SK-N-SH (cell line): ENCODE measurements at regions not wholly inside any gene's neighbourhood (a gene's known extent, or its start where the extent isn't known, plus 50 kb on each side); places are given as distances from the start of the nearest gene placed in this dataset.
A peak's percentile ranks its signal among the peaks of the same experiment; 100 is the strongest.

ENCODE experiments used
- CTCF ChIA-PET: fragments of 300-600, 350-600 bp; formaldehyde crosslinking; extraction: SDS; loops from one replicate; lab custom pipeline; 2021; lab: Yijun Ruan, JAX
- POLR2A ChIA-PET: fragments of 350-600 bp; sonication (Branson Sonifier 250); formaldehyde crosslinking; extraction: SDS; loops from one replicate; lab custom pipeline; 2020; ENCODE audit warnings: antibody characterized with exemption, inconsistent platforms; lab: Yijun Ruan, JAX
- DNase-seq: peaks from one replicate; pipeline ENCODE4 v3.0.0; 2012
- H2AFZ ChIP-seq: fragments of 200-600 bp; sonication (generic); 2 replicates; pipeline ENCODE4 v1.8.1; 2016; ENCODE audit warnings: antibody characterized with exemption, mild to moderate bottlenecking, low read depth
- H3F3A ChIP-seq: fragments of 200-600 bp; sonication (generic); replicated peaks from 2 replicates; pipeline ENCODE3; 2016; ENCODE audit warnings: antibody characterized with exemption, mild to moderate bottlenecking; ENCODE audit not compliant: insufficient read depth
- H3K27ac ChIP-seq, 2 experiments: fragments of 200-500 bp in 1 of 2; fragments of 200-600 bp in 1 of 2; sonication (Bioruptor generic) in 1 of 2; sonication (generic), shearing (Covaris generic) in 1 of 2; 2 replicates each; pipeline versions ENCODE4 v1.5.1 to v1.6.1; 2014 to 2016; ENCODE audit warnings: low read depth in 2 of 2, inconsistent platforms in 1 of 2, low read length in 1 of 2, mild to moderate bottlenecking in 1 of 2, mixed read lengths in 1 of 2
- H3K27me3 ChIP-seq: fragments of 200-600 bp; sonication (generic), shearing (Covaris generic); 2 replicates; pipeline ENCODE4 v1.6.1; 2016; ENCODE audit warnings: mixed run types; ENCODE audit not compliant: insufficient read depth
- H3K36me3 ChIP-seq, 2 experiments: fragments of 200-500 bp in 1 of 2; fragments of 200-600 bp in 1 of 2; sonication (Bioruptor generic) in 1 of 2; sonication (generic) in 1 of 2; replicated peaks in 1 of 2; 2 replicates each; pipeline versions ENCODE3 to v1.5.1; 2014 to 2016; ENCODE audit warnings: low read length in 1 of 2, mild to moderate bottlenecking in 1 of 2; ENCODE audit not compliant: insufficient read depth in 2 of 2, control insufficient read depth in 1 of 2
- H3K4me1 ChIP-seq, 2 experiments: fragments of 200-500 bp in 1 of 2; fragments of 200-600 bp in 1 of 2; sonication (Bioruptor generic) in 1 of 2; sonication (generic), shearing (Covaris generic) in 1 of 2; 2 replicates each; pipeline versions ENCODE4 v1.5.1 to v1.6.1; 2014 to 2016; ENCODE audit warnings: low read depth in 1 of 2, low read length in 1 of 2, mixed run types in 1 of 2; ENCODE audit not compliant: insufficient read depth in 2 of 2, control insufficient read depth in 1 of 2
- H3K4me2 ChIP-seq: fragments of 200-600 bp; sonication (generic), shearing (Covaris generic); 2 replicates; pipeline ENCODE4 v1.6.1; 2017; ENCODE audit warnings: mixed run types
- H3K4me3 ChIP-seq, 2 experiments: fragments of 200-500 bp in 1 of 2; fragments of 200-600 bp in 1 of 2; sonication (Bioruptor generic) in 1 of 2; sonication (generic), shearing (Covaris generic) in 1 of 2; 2 replicates each; pipeline versions ENCODE4 v1.5.1 to v1.8.1; 2014 to 2016; ENCODE audit warnings: low read depth in 2 of 2, inconsistent platforms in 1 of 2, low read length in 1 of 2, mild to moderate bottlenecking in 1 of 2, mixed read lengths in 1 of 2, moderate library complexity in 1 of 2
- H3K79me2 ChIP-seq: fragments of 200-600 bp; sonication (generic); 2 replicates; pipeline ENCODE4 v1.8.1; 2017; ENCODE audit warnings: mild to moderate bottlenecking; ENCODE audit not compliant: insufficient read depth
- H3K9ac ChIP-seq: fragments of 200-600 bp; sonication (generic); 2 replicates; pipeline ENCODE4 v1.6.1; 2017; ENCODE audit warnings: mixed run types
- H3K9me2 ChIP-seq: fragments of 200-600 bp; sonication (generic); 2 replicates; pipeline ENCODE4 v1.6.1; 2017; ENCODE audit warnings: mixed run types
- H3K9me3 ChIP-seq: fragments of 200-600 bp; sonication (generic); 2 replicates; pipeline ENCODE4 v1.6.1; 2017; ENCODE audit warnings: mixed run types, mild to moderate bottlenecking, moderate library complexity
- H4K20me1 ChIP-seq: fragments of 200-600 bp; sonication (generic); 2 replicates; pipeline ENCODE4 v1.6.1; 2017; ENCODE audit warnings: mild to moderate bottlenecking, mixed run types; ENCODE audit not compliant: insufficient read depth
- EP300 ChIP-seq, 2 experiments: IDR thresholded peaks; 2 replicates each; pipeline versions ENCODE4 v1.4.0 to v1.6.1; 2012; ENCODE audit warnings: borderline replicate concordance in 1 of 2, low read depth in 1 of 2, low read length in 1 of 2
- EZH2phosphoT487 ChIP-seq: fragments of 200-600 bp; sonication (generic); IDR thresholded peaks from 2 replicates; pipeline ENCODE4 v1.6.1; 2017; ENCODE audit warnings: low read depth, mixed run types, mild to moderate bottlenecking, antibody characterized with exemption, moderate library complexity, borderline replicate concordance
- FOXJ3 ChIP-seq: sonication (generic); formaldehyde crosslinking; IDR thresholded peaks from 2 replicates; pipeline ENCODE4 v1.5.1; 2020; ENCODE audit warnings: mild to moderate bottlenecking, missing genetic modification reagents
- FOXM1 ChIP-seq: IDR thresholded peaks from 2 replicates; pipeline ENCODE4 v1.4.0; 2012; ENCODE audit warnings: low read depth, mild to moderate bottlenecking
- GABPA ChIP-seq: IDR thresholded peaks from 2 replicates; pipeline ENCODE4 v1.4.0; 2012; ENCODE audit warnings: low read depth, mild to moderate bottlenecking
- JUND ChIP-seq: IDR thresholded peaks from 2 replicates; pipeline ENCODE4 v1.4.0; 2012
- RAD21 ChIP-seq: IDR thresholded peaks from 2 replicates; pipeline ENCODE4 v1.6.1; 2012; ENCODE audit warnings: mild to moderate bottlenecking, low read length
- RCOR1 ChIP-seq: fragments of 150-350 bp; IDR thresholded peaks from 2 replicates; pipeline ENCODE4 v1.6.1; 2017; ENCODE audit warnings: antibody characterized with exemption, low read length
- RXRA ChIP-seq: IDR thresholded peaks from 2 replicates; pipeline ENCODE4 v1.4.0; 2012; ENCODE audit warnings: low read depth, mild to moderate bottlenecking, borderline replicate concordance
- SIN3A ChIP-seq: IDR thresholded peaks from 2 replicates; pipeline ENCODE4 v1.6.1; 2012; ENCODE audit warnings: low read depth, mild to moderate bottlenecking, low read length, moderate library complexity, borderline replicate concordance
- SMC3 ChIP-seq: IDR thresholded peaks from 2 replicates; pipeline ENCODE4 v1.6.1; 2012; ENCODE audit warnings: low read depth, low read length, improper control_type of control experiment
- TCF12 ChIP-seq: IDR thresholded peaks from 2 replicates; pipeline ENCODE4 v1.4.0; 2012
- TEAD4 ChIP-seq: IDR thresholded peaks from 2 replicates; pipeline ENCODE4 v1.4.0; 2012; ENCODE audit warnings: mild to moderate bottlenecking, borderline replicate concordance; ENCODE audit not compliant: insufficient read depth
- YY1 ChIP-seq: IDR thresholded peaks from 2 replicates; pipeline ENCODE4 v1.4.0; 2012; ENCODE audit warnings: low read depth, mild to moderate bottlenecking
- WGBS: methylation state at CpG from one replicate; pipeline ENCODE4 v1.1.6; 2017; ENCODE audit warnings: low lambda C conversion rate; 5-methylcytosine and 5-hydroxymethylcytosine counted together
- TF ChIP-seq, protein P1 (sequence below): fragments of 200-600 bp; sonication (generic); IDR thresholded peaks from 2 replicates; pipeline ENCODE4 v1.6.1; 2017; ENCODE audit warnings: antibody characterized with exemption, mild to moderate bottlenecking, moderate library complexity
- TF ChIP-seq, protein P2 (sequence below): IDR thresholded peaks from 2 replicates; pipeline ENCODE4 v1.6.1; 2012; ENCODE audit warnings: mild to moderate bottlenecking, low read depth, low read length, moderate library complexity
- TF ChIP-seq, protein P3 (sequence below): fragments of 150-350 bp; IDR thresholded peaks from 2 replicates; pipeline ENCODE4 v1.6.1; 2017; ENCODE audit warnings: antibody characterized with exemption, low read length, low read depth, borderline replicate concordance

DNA sequence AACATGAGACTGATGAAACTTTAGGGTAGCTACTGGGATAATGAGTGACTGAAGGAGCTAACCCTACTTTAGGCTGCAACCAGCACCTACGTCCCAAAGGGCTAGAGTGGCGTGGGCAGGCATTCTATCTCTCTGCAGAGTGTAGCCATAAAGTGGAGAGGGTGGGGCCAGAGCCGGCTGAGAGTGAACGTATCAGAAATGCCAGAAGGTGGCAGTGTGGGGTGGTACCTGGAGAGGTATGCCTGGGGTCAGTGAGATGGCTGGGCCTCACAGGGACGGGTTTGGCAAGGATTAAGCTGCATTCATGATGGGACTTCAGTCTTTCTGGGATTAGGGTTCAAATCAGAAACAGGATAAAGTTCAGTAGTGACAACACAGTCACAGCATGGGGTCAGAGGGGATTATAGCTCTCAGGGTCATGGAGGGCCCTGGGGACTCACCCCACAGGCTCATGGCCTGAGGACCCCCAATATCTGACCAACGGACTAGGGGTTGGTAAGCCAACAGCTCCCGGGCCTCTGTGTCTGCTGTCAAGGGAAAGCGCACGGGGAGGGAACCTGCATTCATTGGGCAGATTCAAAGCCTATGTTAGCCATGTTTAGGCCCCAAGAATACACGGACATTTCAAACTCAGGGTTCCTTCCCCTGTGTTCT is 86.5 kb upstream of the FOXB1 start:
- Histone ChIP-seq H3K9ac (no peak overlapping the region), H3K36me3 (no peaks in the 10 kb centered on the region), H3K9me3 (no peaks in the 10 kb centered on the region), H4K20me1 (no peaks in the 10 kb centered on the region), H3K4me3 (no peak overlapping the region), H3K4me1 (no peaks in the 10 kb centered on the region), H3K27me3 (peaks cover 6% of the 10 kb centered on the region; the same call in 1 of the 2 replicates), H2AFZ (no peak overlapping the region), H3K27ac (no peak overlapping the region), H3F3A (peaks cover 4% of the 10 kb centered on the region), H3K79me2 (no peaks in the 10 kb centered on the region), H3K4me2 (no peak overlapping the region), H3K9me2 (no peaks in the 10 kb centered on the region)
- DNase-seq, result peak; percentile 49
- ChIA-PET POLR2A (no interaction called here), CTCF (interaction anchor here (0.6 to 2.2 kb wide), 13 partner anchors 14 to 409 kb away, joined by 3 to 8 read pairs (median 3); no protein-coding TSS in a partner anchor)
- WGBS, result 3% methylated on average over 8 of the region's 10 CpGs
- no peak for TF ChIP-seq RCOR1
- peak; percentile 53 for TF ChIP-seq RAD21
- TF ChIP-seq EZH2phosphoT487, result no peak
- TF ChIP-seq FOXJ3 (CRISPR knock-in tag), result no peak
- no peak for TF ChIP-seq GABPA
- TF ChIP-seq, protein P1, sequence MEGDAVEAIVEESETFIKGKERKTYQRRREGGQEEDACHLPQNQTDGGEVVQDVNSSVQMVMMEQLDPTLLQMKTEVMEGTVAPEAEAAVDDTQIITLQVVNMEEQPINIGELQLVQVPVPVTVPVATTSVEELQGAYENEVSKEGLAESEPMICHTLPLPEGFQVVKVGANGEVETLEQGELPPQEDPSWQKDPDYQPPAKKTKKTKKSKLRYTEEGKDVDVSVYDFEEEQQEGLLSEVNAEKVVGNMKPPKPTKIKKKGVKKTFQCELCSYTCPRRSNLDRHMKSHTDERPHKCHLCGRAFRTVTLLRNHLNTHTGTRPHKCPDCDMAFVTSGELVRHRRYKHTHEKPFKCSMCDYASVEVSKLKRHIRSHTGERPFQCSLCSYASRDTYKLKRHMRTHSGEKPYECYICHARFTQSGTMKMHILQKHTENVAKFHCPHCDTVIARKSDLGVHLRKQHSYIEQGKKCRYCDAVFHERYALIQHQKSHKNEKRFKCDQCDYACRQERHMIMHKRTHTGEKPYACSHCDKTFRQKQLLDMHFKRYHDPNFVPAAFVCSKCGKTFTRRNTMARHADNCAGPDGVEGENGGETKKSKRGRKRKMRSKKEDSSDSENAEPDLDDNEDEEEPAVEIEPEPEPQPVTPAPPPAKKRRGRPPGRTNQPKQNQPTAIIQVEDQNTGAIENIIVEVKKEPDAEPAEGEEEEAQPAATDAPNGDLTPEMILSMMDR, result peak; percentile 53
- TF ChIP-seq SMC3, result peak; percentile 41

DNA sequence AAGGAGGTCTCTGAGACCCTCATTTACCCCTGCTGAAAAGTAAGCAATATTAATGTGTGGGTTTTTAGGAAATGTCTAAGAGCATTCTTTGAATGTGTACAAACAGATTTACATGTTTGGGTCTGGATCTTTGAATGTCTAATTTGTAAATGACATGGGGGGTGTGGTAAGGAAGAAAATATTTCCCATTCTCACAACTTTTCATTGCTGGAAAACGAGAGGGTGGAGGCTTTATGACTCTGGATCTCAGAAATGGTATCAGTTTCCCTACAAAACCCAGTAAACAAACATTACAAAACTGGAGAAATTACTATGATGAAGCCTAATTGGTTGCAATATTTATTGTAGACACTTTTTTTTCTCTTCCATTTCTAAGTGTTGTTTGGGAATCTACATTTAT is 98.1 kb upstream of the FOXB1 start:
- Histone ChIP-seq H3K79me2 (no peaks in the 10 kb centered on the region), H3K9me2 (no peaks in the 10 kb centered on the region), H3F3A (no peaks in the 10 kb centered on the region), H3K27me3 (no peaks in the 10 kb centered on the region), H3K9me3 (no peaks in the 10 kb centered on the region), H3K4me2 (no peak overlapping the region), H3K4me3 (no peak overlapping the region), H3K36me3 (no peaks in the 10 kb centered on the region), H4K20me1 (no peaks in the 10 kb centered on the region), H3K4me1 (no peaks in the 10 kb centered on the region), H3K27ac (no peak overlapping the region), H2AFZ (no peak overlapping the region), H3K9ac (no peak overlapping the region)
- TF ChIP-seq, protein P2, sequence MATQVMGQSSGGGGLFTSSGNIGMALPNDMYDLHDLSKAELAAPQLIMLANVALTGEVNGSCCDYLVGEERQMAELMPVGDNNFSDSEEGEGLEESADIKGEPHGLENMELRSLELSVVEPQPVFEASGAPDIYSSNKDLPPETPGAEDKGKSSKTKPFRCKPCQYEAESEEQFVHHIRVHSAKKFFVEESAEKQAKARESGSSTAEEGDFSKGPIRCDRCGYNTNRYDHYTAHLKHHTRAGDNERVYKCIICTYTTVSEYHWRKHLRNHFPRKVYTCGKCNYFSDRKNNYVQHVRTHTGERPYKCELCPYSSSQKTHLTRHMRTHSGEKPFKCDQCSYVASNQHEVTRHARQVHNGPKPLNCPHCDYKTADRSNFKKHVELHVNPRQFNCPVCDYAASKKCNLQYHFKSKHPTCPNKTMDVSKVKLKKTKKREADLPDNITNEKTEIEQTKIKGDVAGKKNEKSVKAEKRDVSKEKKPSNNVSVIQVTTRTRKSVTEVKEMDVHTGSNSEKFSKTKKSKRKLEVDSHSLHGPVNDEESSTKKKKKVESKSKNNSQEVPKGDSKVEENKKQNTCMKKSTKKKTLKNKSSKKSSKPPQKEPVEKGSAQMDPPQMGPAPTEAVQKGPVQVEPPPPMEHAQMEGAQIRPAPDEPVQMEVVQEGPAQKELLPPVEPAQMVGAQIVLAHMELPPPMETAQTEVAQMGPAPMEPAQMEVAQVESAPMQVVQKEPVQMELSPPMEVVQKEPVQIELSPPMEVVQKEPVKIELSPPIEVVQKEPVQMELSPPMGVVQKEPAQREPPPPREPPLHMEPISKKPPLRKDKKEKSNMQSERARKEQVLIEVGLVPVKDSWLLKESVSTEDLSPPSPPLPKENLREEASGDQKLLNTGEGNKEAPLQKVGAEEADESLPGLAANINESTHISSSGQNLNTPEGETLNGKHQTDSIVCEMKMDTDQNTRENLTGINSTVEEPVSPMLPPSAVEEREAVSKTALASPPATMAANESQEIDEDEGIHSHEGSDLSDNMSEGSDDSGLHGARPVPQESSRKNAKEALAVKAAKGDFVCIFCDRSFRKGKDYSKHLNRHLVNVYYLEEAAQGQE, result no peak
- TF ChIP-seq FOXM1 (no peak), YY1 (no peak), FOXJ3 (CRISPR knock-in tag) (no peak), RXRA (no peak), TEAD4 (no peak), TCF12 (no peak), GABPA (no peak), RCOR1 (no peak), EP300 (IDR thresholded peaks at IDR 0.05; ENCODE audit: borderline replicate concordance in 1 of 2, low read depth in 1 of 2, low read length in 1 of 2) (no peak), JUND (no peak), SIN3A (no peak)
- TF ChIP-seq, protein P3, sequence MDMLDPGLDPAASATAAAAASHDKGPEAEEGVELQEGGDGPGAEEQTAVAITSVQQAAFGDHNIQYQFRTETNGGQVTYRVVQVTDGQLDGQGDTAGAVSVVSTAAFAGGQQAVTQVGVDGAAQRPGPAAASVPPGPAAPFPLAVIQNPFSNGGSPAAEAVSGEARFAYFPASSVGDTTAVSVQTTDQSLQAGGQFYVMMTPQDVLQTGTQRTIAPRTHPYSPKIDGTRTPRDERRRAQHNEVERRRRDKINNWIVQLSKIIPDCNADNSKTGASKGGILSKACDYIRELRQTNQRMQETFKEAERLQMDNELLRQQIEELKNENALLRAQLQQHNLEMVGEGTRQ, result no peak
- TF ChIP-seq, protein P1, result no peak
- no peak for DNase-seq
- ChIA-PET POLR2A (no interaction called here), CTCF (no interaction called here)
- WGBS, result 9% methylated on average over 1 of the region's 1 CpG
